Bronchial epithelial cell (primary cell): ENCODE measurements at regions not wholly inside any gene's neighbourhood (a gene's known extent, or its start where the extent isn't known, plus 50 kb on each side); places are given as distances from the start of the nearest gene placed in this dataset.
A peak's percentile ranks its signal among the peaks of the same experiment; 100 is the strongest.

ENCODE experiments used
- DNase-seq: peaks from one replicate; pipeline ENCODE4 v3.0.0-alpha.2; 2010; ENCODE audit warnings: low read depth
- FAIRE-seq: peaks from 2 replicates; lab custom pipeline; 2011; peaks lifted over from hg19 to GRCh38; lab: Jason Lieb, UNC
- H3K27me3 ChIP-seq: 2 replicates; pipeline ENCODE4 v1.5.1; 2011; ENCODE audit warnings: low read length; ENCODE audit not compliant: control insufficient read depth, insufficient read depth
- H3K36me3 ChIP-seq: 2 replicates; pipeline ENCODE4 v1.5.1; 2011; ENCODE audit warnings: low read length; ENCODE audit not compliant: control insufficient read depth, insufficient read depth
- H3K4me3 ChIP-seq: 2 replicates; pipeline ENCODE4 v1.5.1; 2011; ENCODE audit warnings: mild to moderate bottlenecking, low read depth, low read length, control low read depth
- CTCF ChIP-seq: IDR thresholded peaks from 2 replicates; pipeline ENCODE4 v1.5.1; 2011; ENCODE audit warnings: mild to moderate bottlenecking, moderate library complexity, low read length, control low read depth, inconsistent platforms; ENCODE audit not compliant: insufficient read depth, severe bottlenecking

- H3K4me3 ChIP-seq = no peak overlapping the region
- FAIRE-seq (no peak), DNase-seq (no peak)
- no peak for TF ChIP-seq CTCF
- H3K27me3 ChIP-seq = no peaks in the 10 kb centered on the region
- H3K36me3 ChIP-seq = no peaks in the 10 kb centered on the region
These were observed 920.0 kb downstream of the TFAP2A start for GRCh38 chr6:9494864-9495263.

- H3K27me3 ChIP-seq = no peaks in the 10 kb centered on the region
- TF ChIP-seq CTCF = no peak
- DNase-seq = no peak
- FAIRE-seq = no peak
- H3K36me3 ChIP-seq = no peaks in the 10 kb centered on the region
- H3K4me3 ChIP-seq = no peak overlapping the region
These were observed 922.1 kb downstream of the TFAP2A start for GRCh38 chr6:9492790-9493189.

- FAIRE-seq (no peak), DNase-seq (no peak)
- TF ChIP-seq CTCF = no peak
- H3K36me3 ChIP-seq = no peaks in the 10 kb centered on the region
- H3K4me3 ChIP-seq = no peak overlapping the region
- H3K27me3 ChIP-seq = no peaks in the 10 kb centered on the region
These were observed 927.7 kb downstream of the TFAP2A start for GRCh38 chr6:9487128-9487527.

- Histone ChIP-seq H3K27me3 (no peaks in the 10 kb centered on the region), H3K4me3 (no peak overlapping the region), H3K36me3 (no peaks in the 10 kb centered on the region)
- TF ChIP-seq CTCF = no peak
- DNase-seq = peak; percentile 79
- no peak for FAIRE-seq
These were observed 928.9 kb downstream of the TFAP2A start for GRCh38 chr6:9485992-9486391.

GRCh38 chr6:9484686-9485085 lies 930.2 kb downstream of the TFAP2A start:
- TF ChIP-seq CTCF = no peak
- FAIRE-seq = no peak
- H3K27me3 ChIP-seq = no peaks in the 10 kb centered on the region
- H3K36me3 ChIP-seq = no peaks in the 10 kb centered on the region
- H3K4me3 ChIP-seq = no peak overlapping the region
- DNase-seq = peak; percentile 73

GRCh38 chr6:9484091-9484490 lies 930.8 kb downstream of the TFAP2A start:
- Histone ChIP-seq H3K27me3 (no peaks in the 10 kb centered on the region), H3K4me3 (no peak overlapping the region), H3K36me3 (no peaks in the 10 kb centered on the region)
- DNase-seq (peak; percentile 34), FAIRE-seq (no peak)
- no peak for TF ChIP-seq CTCF
